ENCODE measurements at regions not wholly inside any gene's neighbourhood (a gene's known extent, or its start where the extent isn't known, plus 50 kb on each side); places are given as distances from the start of the nearest gene placed in this dataset.

- BruUV-seq (replicated peaks): no TSS peak
- CTCF ChIA-PET: no interaction called here
- H3K4me1 ChIP-seq: no peaks in the 10 kb centered on the region
- POLR2A ChIA-PET: no interaction called here
- Mint-ChIP-seq H3K27me3 (ENCODE audit: insufficient read depth, unreplicated experiment) (no peaks in the 10 kb centered on the region), H3K27ac (ENCODE audit: unreplicated experiment) (no peak overlapping the region), H3K4me1 (ENCODE audit: low read depth, unreplicated experiment) (no peaks in the 10 kb centered on the region), H3K4me3 (ENCODE audit: unreplicated experiment) (no peak overlapping the region), H3K9me3 (ENCODE audit: unreplicated experiment) (no peaks in the 10 kb centered on the region), H3K36me3 (ENCODE audit: insufficient read depth, unreplicated experiment) (no peaks in the 10 kb centered on the region)
- H3K9me3 ChIP-seq: no peaks in the 10 kb centered on the region
- no peak for TF ChIP-seq CTCF (IDR thresholded peaks at IDR 0.05; ENCODE audit: insufficient read depth in 1 of 2, low read depth in 1 of 2, low read length in 1 of 2, severe bottlenecking in 1 of 2, unreplicated experiment in 1 of 2)
- H3K4me3 ChIP-seq (ENCODE audit: low read depth, low read length): no peak overlapping the region
- intact Hi-C loops (cut with micrococcal nuclease; ENCODE audit: unreplicated experiment): no loop called here
- no peaks in the 10 kb centered on the region for H3K36me3 ChIP-seq (ENCODE audit: control insufficient read depth, insufficient read depth, low read length)
- no peaks in the 10 kb centered on the region for H3K27me3 ChIP-seq (replicated peaks; ENCODE audit: control insufficient read depth, insufficient read depth, low read length)
- DNase-seq: no peak
These were observed 738.6 kb downstream of the TRAM1L1 start for GRCh38 chr4:116346750-116347149.

GRCh38 chr4:116343809-116344208 lies 741.6 kb downstream of the TRAM1L1 start:
- Mint-ChIP-seq H3K27me3 (ENCODE audit: insufficient read depth, unreplicated experiment) (no peaks in the 10 kb centered on the region), H3K36me3 (ENCODE audit: insufficient read depth, unreplicated experiment) (no peaks in the 10 kb centered on the region), H3K27ac (ENCODE audit: unreplicated experiment) (no peak overlapping the region), H3K4me3 (ENCODE audit: unreplicated experiment) (no peak overlapping the region), H3K9me3 (ENCODE audit: unreplicated experiment) (no peaks in the 10 kb centered on the region), H3K4me1 (ENCODE audit: low read depth, unreplicated experiment) (no peaks in the 10 kb centered on the region)
- BruUV-seq (replicated peaks): no TSS peak
- ChIA-PET CTCF (no interaction called here), POLR2A (no interaction called here)
- H3K4me3 ChIP-seq (ENCODE audit: low read depth, low read length): no peak overlapping the region
- DNase-seq: no peak
- no peaks in the 10 kb centered on the region for H3K4me1 ChIP-seq
- intact Hi-C loops (cut with micrococcal nuclease; ENCODE audit: unreplicated experiment): no loop called here
- TF ChIP-seq CTCF (IDR thresholded peaks at IDR 0.05; ENCODE audit: insufficient read depth in 1 of 2, low read depth in 1 of 2, low read length in 1 of 2, severe bottlenecking in 1 of 2, unreplicated experiment in 1 of 2): no peak
- no peaks in the 10 kb centered on the region for H3K9me3 ChIP-seq
- H3K27me3 ChIP-seq (replicated peaks; ENCODE audit: control insufficient read depth, insufficient read depth, low read length): no peaks in the 10 kb centered on the region
- H3K36me3 ChIP-seq (ENCODE audit: control insufficient read depth, insufficient read depth, low read length): no peaks in the 10 kb centered on the region

- H3K27me3 Mint-ChIP-seq (ENCODE audit: insufficient read depth, unreplicated experiment): no peaks in the 10 kb centered on the region
- intact Hi-C loops (cut with micrococcal nuclease; ENCODE audit: unreplicated experiment): no loop called here
- H3K27ac Mint-ChIP-seq (ENCODE audit: unreplicated experiment): no peak overlapping the region
- POLR2A ChIA-PET: no interaction called here
- CTCF ChIA-PET: no interaction called here
- BruUV-seq (replicated peaks): no TSS peak
- H3K4me3 ChIP-seq (ENCODE audit: low read depth, low read length): no peak overlapping the region
- no peaks in the 10 kb centered on the region for H3K4me1 ChIP-seq
- no peak for DNase-seq
- no peaks in the 10 kb centered on the region for H3K9me3 Mint-ChIP-seq (ENCODE audit: unreplicated experiment)
- H3K36me3 Mint-ChIP-seq (ENCODE audit: insufficient read depth, unreplicated experiment): no peaks in the 10 kb centered on the region
- H3K4me1 Mint-ChIP-seq (ENCODE audit: low read depth, unreplicated experiment): no peaks in the 10 kb centered on the region
- no peaks in the 10 kb centered on the region for H3K9me3 ChIP-seq
- no peaks in the 10 kb centered on the region for H3K36me3 ChIP-seq (ENCODE audit: control insufficient read depth, insufficient read depth, low read length)
- H3K27me3 ChIP-seq (replicated peaks; ENCODE audit: control insufficient read depth, insufficient read depth, low read length): no peaks in the 10 kb centered on the region
- TF ChIP-seq CTCF (IDR thresholded peaks at IDR 0.05; ENCODE audit: insufficient read depth in 1 of 2, low read depth in 1 of 2, low read length in 1 of 2, severe bottlenecking in 1 of 2, unreplicated experiment in 1 of 2): no peak
- H3K4me3 Mint-ChIP-seq (ENCODE audit: unreplicated experiment): no peak overlapping the region
These were observed 743.2 kb downstream of the TRAM1L1 start for GRCh38 chr4:116342143-116342542.
